ENCODE measurements at regions not wholly inside any gene's neighbourhood (a gene's known extent, or its start where the extent isn't known, plus 50 kb on each side); places are given as distances from the start of the nearest gene placed in this dataset.

DNA sequence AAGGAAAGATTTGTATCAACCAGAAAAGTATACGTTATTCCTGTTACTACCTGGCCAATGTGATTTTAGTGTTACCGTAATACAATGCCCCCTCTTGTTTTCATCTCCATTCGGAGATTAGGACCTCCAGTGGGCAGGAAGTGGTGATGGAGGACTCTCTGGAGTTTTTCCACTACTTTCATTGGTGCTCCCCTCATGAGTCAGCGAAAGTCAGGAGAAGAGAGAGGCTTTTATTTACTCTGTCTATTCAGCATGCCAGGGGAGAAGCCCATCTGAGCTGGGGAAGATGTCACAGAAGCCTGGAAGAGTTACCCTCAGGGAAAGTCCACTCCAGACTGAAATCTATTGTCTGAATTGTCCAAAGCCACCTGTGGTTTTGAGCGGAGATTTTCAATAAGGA, 88.2 kb upstream of the THUMPD2 start:
- Histone ChIP-seq H3K27ac (ENCODE audit: extremely low read length, insufficient read depth, low read length) (no peak overlapping the region), H2AFZ (ENCODE audit: low read length) (no peak overlapping the region), H3K9ac (ENCODE audit: insufficient read depth, low read depth, low read length) (no peak overlapping the region), H3K4me1 (ENCODE audit: insufficient read depth, low read length) (no peaks in the 10 kb centered on the region), H4K20me1 (ENCODE audit: insufficient read depth, low read length) (no peaks in the 10 kb centered on the region), H3K79me2 (ENCODE audit: insufficient read depth, low read length) (no peaks in the 10 kb centered on the region), H3K9me3 (ENCODE audit: low read length) (peaks cover 7% of the 10 kb centered on the region; the same call in 1 of the 2 replicates), H3K4me3 (replicated peaks in 1 of 3; ENCODE audit: insufficient read depth in 1 of 3, low read depth in 2 of 3, low read length in 3 of 3) (no peak overlapping the region), H3K4me2 (ENCODE audit: low read depth, low read length) (no peak overlapping the region), H3K27me3 (ENCODE audit: control insufficient read depth in 1 of 2, insufficient read depth in 2 of 2, low read length in 2 of 2) (peaks cover 0 to 17% of the 10 kb centered on the region in 2 experiments; a peak in 3 of 5 replicates), H3K36me3 (replicated peaks in 1 of 2; ENCODE audit: control insufficient read depth in 1 of 2, insufficient read depth in 2 of 2, low read length in 2 of 2) (no peaks in the 10 kb centered on the region)
- TF ChIP-seq RBFOX2 (IDR thresholded peaks at IDR 0.05; ENCODE audit: low read depth, low read length) (no peak), ZNF263 (CRISPR knock-in tag; IDR thresholded peaks at IDR 0.05) (peak; percentile 61; the same call in 1 of the 2 replicates), MAFK (conservative IDR thresholded peaks at IDR 0.05 in 1 of 2, IDR thresholded peaks at IDR 0.05 in 1 of 2; ENCODE audit: low read length in 2 of 2) (peak in 1 of 2 experiments; percentile 1; a peak in 1 of 4 replicates), MED13 (CRISPR knock-in tag; IDR thresholded peaks at IDR 0.05) (no peak), NFATC3 (CRISPR knock-in tag; IDR thresholded peaks at IDR 0.05) (no peak), ZFAT (CRISPR knock-in tag; conservative IDR thresholded peaks at IDR 0.05) (no peak)
- TF ChIP-seq, protein P1, sequence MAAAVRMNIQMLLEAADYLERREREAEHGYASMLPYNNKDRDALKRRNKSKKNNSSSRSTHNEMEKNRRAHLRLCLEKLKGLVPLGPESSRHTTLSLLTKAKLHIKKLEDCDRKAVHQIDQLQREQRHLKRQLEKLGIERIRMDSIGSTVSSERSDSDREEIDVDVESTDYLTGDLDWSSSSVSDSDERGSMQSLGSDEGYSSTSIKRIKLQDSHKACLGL (CRISPR knock-in tag; IDR thresholded peaks at IDR 0.05), result no peak
- TF ChIP-seq, protein P2, sequence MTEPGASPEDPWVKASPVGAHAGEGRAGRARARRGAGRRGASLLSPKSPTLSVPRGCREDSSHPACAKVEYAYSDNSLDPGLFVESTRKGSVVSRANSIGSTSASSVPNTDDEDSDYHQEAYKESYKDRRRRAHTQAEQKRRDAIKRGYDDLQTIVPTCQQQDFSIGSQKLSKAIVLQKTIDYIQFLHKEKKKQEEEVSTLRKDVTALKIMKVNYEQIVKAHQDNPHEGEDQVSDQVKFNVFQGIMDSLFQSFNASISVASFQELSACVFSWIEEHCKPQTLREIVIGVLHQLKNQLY (CRISPR knock-in tag; IDR thresholded peaks at IDR 0.05), result no peak
- CTCF ChIA-PET (ENCODE audit: low intra/inter-chr PET ratio, low total read pairs), result no interaction called here
- WGBS (ENCODE audit: low lambda C conversion rate), result 19% methylated on average over 5 of the region's 5 CpGs
- FAIRE-seq (no peak), ATAC-seq (no peak), DNase-seq (ENCODE audit: low spot score) (peak; percentile 5)
- in situ Hi-C loops (cut with HindIII; ENCODE audit: extremely low pct_ligation_motif_present, low pct_unique_long_range_greater_than_20kb), result no loop called here
- intact Hi-C loops (cut with micrococcal nuclease; ENCODE audit: unreplicated experiment), result no loop called here
- no TSS peak for BruUV-seq (replicated peaks)
- POLR2A ChIA-PET, result no interaction called here

DNA sequence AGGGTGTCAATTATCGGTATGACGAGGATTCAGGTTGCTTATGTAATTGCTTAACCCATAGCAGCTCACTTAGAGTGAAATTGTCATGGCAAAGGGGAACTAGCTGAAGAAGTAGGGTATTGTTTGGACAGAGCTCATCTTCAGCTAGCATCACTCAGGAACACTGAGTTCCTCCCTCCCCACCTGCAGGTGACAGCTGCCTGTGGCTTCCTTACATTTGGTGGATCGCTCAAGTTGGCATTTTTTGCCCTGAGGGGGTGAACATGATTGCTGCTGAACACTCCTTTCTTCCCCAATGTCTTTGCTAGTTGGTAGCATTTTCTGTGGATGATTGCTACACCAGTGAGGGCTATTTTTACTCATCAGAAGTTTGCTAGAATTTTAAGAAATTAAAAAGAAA, 86.7 kb upstream of the THUMPD2 start:
- H3K27me3 ChIP-seq (ENCODE audit: control insufficient read depth in 1 of 2, insufficient read depth in 2 of 2, low read length in 2 of 2), result peaks cover 0 to 6% of the 10 kb centered on the region in 2 experiments; a peak in 2 of 5 replicates
- FAIRE-seq (no peak), DNase-seq (ENCODE audit: low spot score) (no peak), ATAC-seq (no peak)
- no peak overlapping the region for H2AFZ ChIP-seq (ENCODE audit: low read length)
- no peaks in the 10 kb centered on the region for H3K4me1 ChIP-seq (ENCODE audit: insufficient read depth, low read length)
- H3K4me2 ChIP-seq (ENCODE audit: low read depth, low read length), result no peak overlapping the region
- no peak overlapping the region for H3K4me3 ChIP-seq (replicated peaks in 1 of 3; ENCODE audit: insufficient read depth in 1 of 3, low read depth in 2 of 3, low read length in 3 of 3)
- ChIA-PET CTCF (ENCODE audit: low intra/inter-chr PET ratio, low total read pairs) (no interaction called here), POLR2A (no interaction called here)
- H3K27ac ChIP-seq (ENCODE audit: extremely low read length, insufficient read depth, low read length), result no peak overlapping the region
- no TSS peak for BruUV-seq (replicated peaks)
- no peaks in the 10 kb centered on the region for H3K36me3 ChIP-seq (replicated peaks in 1 of 2; ENCODE audit: control insufficient read depth in 1 of 2, insufficient read depth in 2 of 2, low read length in 2 of 2)
- H3K9me3 ChIP-seq (ENCODE audit: low read length), result peaks cover 7% of the 10 kb centered on the region; the same call in 1 of the 2 replicates
- intact Hi-C loops (cut with micrococcal nuclease; ENCODE audit: unreplicated experiment) (no loop called here), in situ Hi-C loops (cut with HindIII; ENCODE audit: extremely low pct_ligation_motif_present, low pct_unique_long_range_greater_than_20kb) (no loop called here)
- H3K9ac ChIP-seq (ENCODE audit: insufficient read depth, low read depth, low read length), result no peak overlapping the region
- H4K20me1 ChIP-seq (ENCODE audit: insufficient read depth, low read length), result no peaks in the 10 kb centered on the region
- WGBS (ENCODE audit: low lambda C conversion rate), result 10% methylated on average over 3 of the region's 3 CpGs
- no peaks in the 10 kb centered on the region for H3K79me2 ChIP-seq (ENCODE audit: insufficient read depth, low read length)
- no peak for TF ChIP-seq POLR2AphosphoS2 (IDR thresholded peaks at IDR 0.05; ENCODE audit: low read depth, low read length)
- TF ChIP-seq RXRB (CRISPR knock-in tag; IDR thresholded peaks at IDR 0.05; ENCODE audit: borderline replicate concordance), result no peak
- TF ChIP-seq, protein P3, sequence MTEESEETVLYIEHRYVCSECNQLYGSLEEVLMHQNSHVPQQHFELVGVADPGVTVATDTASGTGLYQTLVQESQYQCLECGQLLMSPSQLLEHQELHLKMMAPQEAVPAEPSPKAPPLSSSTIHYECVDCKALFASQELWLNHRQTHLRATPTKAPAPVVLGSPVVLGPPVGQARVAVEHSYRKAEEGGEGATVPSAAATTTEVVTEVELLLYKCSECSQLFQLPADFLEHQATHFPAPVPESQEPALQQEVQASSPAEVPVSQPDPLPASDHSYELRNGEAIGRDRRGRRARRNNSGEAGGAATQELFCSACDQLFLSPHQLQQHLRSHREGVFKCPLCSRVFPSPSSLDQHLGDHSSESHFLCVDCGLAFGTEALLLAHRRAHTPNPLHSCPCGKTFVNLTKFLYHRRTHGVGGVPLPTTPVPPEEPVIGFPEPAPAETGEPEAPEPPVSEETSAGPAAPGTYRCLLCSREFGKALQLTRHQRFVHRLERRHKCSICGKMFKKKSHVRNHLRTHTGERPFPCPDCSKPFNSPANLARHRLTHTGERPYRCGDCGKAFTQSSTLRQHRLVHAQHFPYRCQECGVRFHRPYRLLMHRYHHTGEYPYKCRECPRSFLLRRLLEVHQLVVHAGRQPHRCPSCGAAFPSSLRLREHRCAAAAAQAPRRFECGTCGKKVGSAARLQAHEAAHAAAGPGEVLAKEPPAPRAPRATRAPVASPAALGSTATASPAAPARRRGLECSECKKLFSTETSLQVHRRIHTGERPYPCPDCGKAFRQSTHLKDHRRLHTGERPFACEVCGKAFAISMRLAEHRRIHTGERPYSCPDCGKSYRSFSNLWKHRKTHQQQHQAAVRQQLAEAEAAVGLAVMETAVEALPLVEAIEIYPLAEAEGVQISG (CRISPR knock-in tag; IDR thresholded peaks at IDR 0.05), result no peak
- no peak for TF ChIP-seq ATF7-NPFF (CRISPR knock-in tag; IDR thresholded peaks at IDR 0.05; ENCODE audit: low read depth)
- TF ChIP-seq, protein P4, sequence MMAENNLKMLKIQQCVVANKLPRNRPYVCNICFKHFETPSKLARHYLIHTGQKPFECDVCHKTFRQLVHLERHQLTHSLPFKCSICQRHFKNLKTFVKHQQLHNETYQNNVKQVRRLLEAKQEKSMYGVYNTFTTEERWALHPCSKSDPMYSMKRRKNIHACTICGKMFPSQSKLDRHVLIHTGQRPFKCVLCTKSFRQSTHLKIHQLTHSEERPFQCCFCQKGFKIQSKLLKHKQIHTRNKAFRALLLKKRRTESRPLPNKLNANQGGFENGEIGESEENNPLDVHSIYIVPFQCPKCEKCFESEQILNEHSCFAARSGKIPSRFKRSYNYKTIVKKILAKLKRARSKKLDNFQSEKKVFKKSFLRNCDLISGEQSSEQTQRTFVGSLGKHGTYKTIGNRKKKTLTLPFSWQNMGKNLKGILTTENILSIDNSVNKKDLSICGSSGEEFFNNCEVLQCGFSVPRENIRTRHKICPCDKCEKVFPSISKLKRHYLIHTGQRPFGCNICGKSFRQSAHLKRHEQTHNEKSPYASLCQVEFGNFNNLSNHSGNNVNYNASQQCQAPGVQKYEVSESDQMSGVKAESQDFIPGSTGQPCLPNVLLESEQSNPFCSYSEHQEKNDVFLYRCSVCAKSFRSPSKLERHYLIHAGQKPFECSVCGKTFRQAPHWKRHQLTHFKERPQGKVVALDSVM (CRISPR knock-in tag; IDR thresholded peaks at IDR 0.05), result no peak

All from HepG2 (cell line).